GM19324 (cell line): ENCODE measurements at regions not wholly inside any gene's neighbourhood (a gene's known extent, or its start where the extent isn't known, plus 50 kb on each side); places are given as distances from the start of the nearest gene placed in this dataset.
"Not testable (repeated sequence)": the region's sequence is repeated elsewhere in the genome, so short reads cannot be mapped to it uniquely, and the experiment has no call there.

ENCODE experiments used
- ATAC-seq: cut with Tn5 transposase; IDR thresholded peaks from one replicate; pipeline ENCODE4 v1.9.1; 2021; ENCODE audit warnings: mild to moderate bottlenecking, moderate library complexity; ENCODE audit not compliant: unreplicated experiment, low FRiP score

- ATAC-seq = no peak
These were observed 112.6 kb upstream of the MAPK10 start for GRCh38 chr4:86472377-86473019.

- ATAC-seq = not testable (repeated sequence)
These were observed 116.0 kb upstream of the PTPN13 start for GRCh38 chr4:86478151-86478550.

- ATAC-seq = no peak
These were observed 112.7 kb upstream of the PTPN13 start for GRCh38 chr4:86481440-86481839.

- no peak for ATAC-seq
These were observed 111.6 kb upstream of the PTPN13 start for GRCh38 chr4:86482306-86483172.

- no peak for ATAC-seq
These were observed 111.0 kb upstream of the PTPN13 start for GRCh38 chr4:86483173-86483490.

GRCh38 chr4:86483773-86484172 is 110.3 kb upstream of the PTPN13 start:
- no peak for ATAC-seq

GRCh38 chr4:86484241-86484640 is 109.9 kb upstream of the PTPN13 start:
- ATAC-seq = peak; percentile 49

GRCh38 chr4:86487738-86488348 is 106.3 kb upstream of the PTPN13 start:
- no peak for ATAC-seq

GRCh38 chr4:86493460-86493859 is 100.7 kb upstream of the PTPN13 start:
- ATAC-seq = no peak

GRCh38 chr4:86496094-86497080 is 97.7 kb upstream of the PTPN13 start:
- ATAC-seq = no peak

GRCh38 chr4:86497131-86497530 is 97.0 kb upstream of the PTPN13 start:
- no peak for ATAC-seq

- peak; percentile 66 for ATAC-seq
These were observed 95.9 kb upstream of the PTPN13 start for GRCh38 chr4:86497980-86498862.

- ATAC-seq = no peak
These were observed 95.3 kb upstream of the PTPN13 start for GRCh38 chr4:86498863-86499166.

GRCh38 chr4:86500527-86500926 is 93.6 kb upstream of the PTPN13 start:
- ATAC-seq = no peak

GRCh38 chr4:86502081-86502480 is 92.0 kb upstream of the PTPN13 start:
- ATAC-seq = no peak

GRCh38 chr4:86506591-86506990 is 87.5 kb upstream of the PTPN13 start:
- ATAC-seq = no peak

- no peak for ATAC-seq
These were observed 85.7 kb upstream of the PTPN13 start for GRCh38 chr4:86508436-86508835.

- no peak for ATAC-seq
These were observed 82.5 kb upstream of the PTPN13 start for GRCh38 chr4:86511590-86511989.

GRCh38 chr4:86512631-86513030 is 81.5 kb upstream of the PTPN13 start:
- ATAC-seq = no peak

GRCh38 chr4:86515963-86516362 is 78.2 kb upstream of the PTPN13 start:
- not testable (repeated sequence) for ATAC-seq
